ENCODE measurements at regions not wholly inside any gene's neighbourhood (a gene's known extent, or its start where the extent isn't known, plus 50 kb on each side); places are given as distances from the start of the nearest gene placed in this dataset.

DNA sequence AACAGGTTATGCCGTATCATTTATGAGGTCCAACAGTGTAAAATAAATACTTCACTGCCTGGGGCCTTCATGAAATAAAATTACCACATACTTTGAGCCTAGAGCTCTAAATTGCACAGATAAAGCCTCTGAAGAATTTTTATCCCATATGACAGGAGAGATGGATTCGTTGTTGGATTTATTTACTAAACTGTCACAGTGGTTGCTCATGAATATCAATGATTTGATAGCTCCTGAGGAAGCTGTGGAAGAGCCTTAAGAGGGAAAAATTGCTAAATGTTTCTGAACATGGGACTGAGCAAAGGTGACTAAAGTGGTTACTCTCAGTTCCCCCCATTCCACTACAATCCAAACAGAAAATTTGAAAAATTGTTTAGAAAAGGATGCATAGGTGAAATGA, 558.9 kb upstream of the IL12A start:
- TF ChIP-seq TAF1 (IDR thresholded peaks at IDR 0.05; ENCODE audit: borderline replicate concordance, low read depth, low read length) (no peak), POLR2A (IDR thresholded peaks at IDR 0.05; ENCODE audit: low read depth, low read length) (no peak), POLR2AphosphoS5 (IDR thresholded peaks at IDR 0.05; ENCODE audit: low read depth, low read length) (no peak)

Data from GM12892 (cell line).